ENCODE measurements at regions not wholly inside any gene's neighbourhood (a gene's known extent, or its start where the extent isn't known, plus 50 kb on each side); places are given as distances from the start of the nearest gene placed in this dataset.

GRCh38 chr1:234533034-234533891, 54.3 kb upstream of the TARBP1 start:
- peak overlapping the region; percentile 87 to 99 (median 97) for H3K27ac ChIP-seq
- WGBS, 2 donors: 26 to 41% methylated on average over 12 of the region's 12 CpGs
- H3K27me3 ChIP-seq: no peaks in the 10 kb centered on the region
- H3K4me3 ChIP-seq: peak overlapping the region in 1 of 4 donors; percentile 20
- H3K4me1 ChIP-seq: peaks cover 82 to 100% (median 92%) of the 10 kb centered on the region in 3 donors
- DNase-seq: no peak
- TF ChIP-seq POLR2A (IDR thresholded peaks at IDR 0.05) (no peak), CTCF (IDR thresholded peaks at IDR 0.05) (peak in 1 of 6 experiments; percentile 13)
- intact Hi-C loops (cut with DNase I): loop anchor here (5.0 kb wide), 1 partner anchor 189 kb away; no protein-coding TSS in a partner anchor
- H3K36me3 ChIP-seq: no peaks in the 10 kb centered on the region
- no peaks in the 10 kb centered on the region for H3K9me3 ChIP-seq

- TF ChIP-seq POLR2A (IDR thresholded peaks at IDR 0.05): no peak
- no peak for TF ChIP-seq CTCF (IDR thresholded peaks at IDR 0.05)
- H3K27me3 ChIP-seq: no peaks in the 10 kb centered on the region
- no peaks in the 10 kb centered on the region for H3K36me3 ChIP-seq
- intact Hi-C loops (cut with DNase I): loop anchor here (5.0 kb wide), 1 partner anchor 190 kb away; no protein-coding TSS in a partner anchor
- peak overlapping the region; percentile 87 to 99 (median 97) for H3K27ac ChIP-seq
- WGBS, 2 donors: 27 to 29% methylated on average over 6 to 7 of the region's 7 CpGs
- H3K9me3 ChIP-seq: no peaks in the 10 kb centered on the region
- H3K4me1 ChIP-seq: peaks cover 75 to 96% (median 84%) of the 10 kb centered on the region in 3 donors
- no peak for DNase-seq
- H3K4me3 ChIP-seq: no peak overlapping the region
Measured at GRCh38 chr1:234532503-234532922, 53.5 kb upstream of the TARBP1 start.

- Histone ChIP-seq H3K36me3 (no peaks in the 10 kb centered on the region), H3K9me3 (no peaks in the 10 kb centered on the region), H3K27ac (peak overlapping the region; percentile 87 to 99 (median 97)), H3K27me3 (no peaks in the 10 kb centered on the region), H3K4me1 (peaks cover 63 to 87% (median 71%) of the 10 kb centered on the region in 3 donors), H3K4me3 (peak overlapping the region in 3 of 4 donors; percentile 18 to 51 (median 33))
- intact Hi-C loops (cut with DNase I): loop anchor here (5.0 kb wide), 1 partner anchor 191 kb away; no protein-coding TSS in a partner anchor
- TF ChIP-seq CTCF (IDR thresholded peaks at IDR 0.05) (no peak), POLR2A (IDR thresholded peaks at IDR 0.05) (no peak)
- no peak for DNase-seq
- 30 to 50% methylated on average over 8 to 9 of the region's 20 CpGs for WGBS, 2 donors
Measured at GRCh38 chr1:234531151-234531635, 52.2 kb upstream of the TARBP1 start.

GRCh38 chr1:234530672-234531071, 51.7 kb upstream of the TARBP1 start:
- no peaks in the 10 kb centered on the region for H3K36me3 ChIP-seq
- no peaks in the 10 kb centered on the region for H3K27me3 ChIP-seq
- intact Hi-C loops (cut with DNase I): loop anchor here (5.0 kb wide), 1 partner anchor 192 kb away; no protein-coding TSS in a partner anchor
- no peak for DNase-seq
- no peaks in the 10 kb centered on the region for H3K9me3 ChIP-seq
- peak overlapping the region; percentile 87 to 99 (median 97) for H3K27ac ChIP-seq
- 76 to 82% methylated on average over 8 to 11 of the region's 11 CpGs for WGBS, 2 donors
- H3K4me1 ChIP-seq: peaks cover 58 to 82% (median 66%) of the 10 kb centered on the region in 3 donors
- TF ChIP-seq POLR2A (IDR thresholded peaks at IDR 0.05): no peak
- no peak for TF ChIP-seq CTCF (IDR thresholded peaks at IDR 0.05)
- peak overlapping the region in 2 of 4 donors; percentile 2 to 51 for H3K4me3 ChIP-seq

GRCh38 chr1:234529950-234530237, 50.9 kb upstream of the TARBP1 start:
- 80 to 82% methylated on average over 2 of the region's 2 CpGs for WGBS, 2 donors
- DNase-seq: no peak

More at GRCh38 chr1:234529950-234530237, 50.9 kb upstream of the TARBP1 start:
- peak overlapping the region; percentile 13 to 99 (median 97) for H3K27ac ChIP-seq
- no peak for TF ChIP-seq CTCF (IDR thresholded peaks at IDR 0.05)
- TF ChIP-seq POLR2A (IDR thresholded peaks at IDR 0.05): no peak
- peaks cover 53 to 74% (median 58%) of the 10 kb centered on the region in 3 donors for H3K4me1 ChIP-seq
- H3K36me3 ChIP-seq: no peaks in the 10 kb centered on the region
- no peak overlapping the region for H3K4me3 ChIP-seq
- H3K27me3 ChIP-seq: no peaks in the 10 kb centered on the region
- H3K9me3 ChIP-seq: no peaks in the 10 kb centered on the region
- intact Hi-C loops (cut with DNase I): loop anchor here (5.0 kb wide), 1 partner anchor 192 kb away; no protein-coding TSS in a partner anchor
